ENCODE measurements at regions not wholly inside any gene's neighbourhood (a gene's known extent, or its start where the extent isn't known, plus 50 kb on each side); places are given as distances from the start of the nearest gene placed in this dataset.
A peak's percentile ranks its signal among the peaks of the same experiment; 100 is the strongest.

DNA sequence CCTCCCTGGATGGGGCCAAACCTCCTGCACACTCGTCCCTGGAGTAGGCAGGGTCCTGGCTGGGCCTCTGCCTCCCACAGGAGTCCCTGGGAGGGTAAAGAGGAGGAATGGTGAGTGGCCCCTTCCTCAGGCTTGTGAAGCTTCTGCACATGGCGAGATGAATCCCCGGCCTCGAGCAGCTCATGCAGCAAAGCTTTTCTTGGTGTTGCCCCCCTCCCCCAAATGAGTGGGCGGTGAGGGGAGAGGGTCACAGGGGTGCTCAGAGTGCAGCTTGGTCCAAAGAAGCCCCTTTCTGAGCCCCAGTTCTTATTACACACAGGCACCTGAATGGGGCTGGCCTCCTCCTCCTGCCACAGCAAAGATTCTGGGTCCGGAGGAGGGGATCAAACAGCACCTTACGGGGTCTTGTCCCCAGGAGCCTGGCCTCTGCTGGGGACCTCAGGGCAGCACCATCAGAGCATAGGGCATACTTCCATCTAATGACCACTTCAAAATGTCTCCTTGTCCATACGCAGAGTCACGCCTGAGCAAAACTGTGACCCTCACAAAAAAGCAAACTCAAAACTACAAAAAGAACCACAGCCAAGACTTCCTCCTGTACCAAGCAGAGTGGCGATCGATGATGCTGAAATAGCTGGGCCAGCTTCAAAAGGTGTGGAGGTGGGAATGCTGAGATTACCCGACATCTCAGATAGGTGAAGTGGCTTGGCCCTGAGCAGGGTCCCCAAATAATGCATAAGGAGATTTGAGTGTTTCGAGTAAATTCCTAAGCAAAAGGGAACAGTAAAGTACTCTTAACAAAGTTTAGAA is 148.4 kb upstream of the TWIST2 start:
- Histone ChIP-seq H3K4me3 (no peak overlapping the region), H3K9me3 (ENCODE audit: control insufficient read depth in 4 of 4, insufficient read depth in 3 of 4, low read length in 3 of 4) (no peaks in the 10 kb centered on the region), H3K4me1 (ENCODE audit: control insufficient read depth in 5 of 5, insufficient read depth in 5 of 5, low read length in 5 of 5) (peaks cover 0 to 34% (median 21%) of the 10 kb centered on the region in 5 donors), H3K27me3 (ENCODE audit: control insufficient read depth in 3 of 3, insufficient read depth in 3 of 3, low read length in 2 of 3) (no peaks in the 10 kb centered on the region), H3K36me3 (ENCODE audit: control insufficient read depth in 4 of 4, insufficient read depth in 4 of 4, low read length in 4 of 4) (no peaks in the 10 kb centered on the region), H3K27ac (ENCODE audit: low read depth in 1 of 2, low read length in 1 of 2) (peak overlapping the region in 1 of 2 donors; percentile 19), H3K9ac (ENCODE audit: insufficient read depth in 1 of 2, low read length in 2 of 2) (no peak overlapping the region)
- ATAC-seq (ENCODE audit: insufficient read depth, low FRiP score) (no peak), DNase-seq (no peak)
- 81 to 90% methylated on average over 13 of the region's 13 CpGs for WGBS, 2 donors
- TF ChIP-seq, protein P1, sequence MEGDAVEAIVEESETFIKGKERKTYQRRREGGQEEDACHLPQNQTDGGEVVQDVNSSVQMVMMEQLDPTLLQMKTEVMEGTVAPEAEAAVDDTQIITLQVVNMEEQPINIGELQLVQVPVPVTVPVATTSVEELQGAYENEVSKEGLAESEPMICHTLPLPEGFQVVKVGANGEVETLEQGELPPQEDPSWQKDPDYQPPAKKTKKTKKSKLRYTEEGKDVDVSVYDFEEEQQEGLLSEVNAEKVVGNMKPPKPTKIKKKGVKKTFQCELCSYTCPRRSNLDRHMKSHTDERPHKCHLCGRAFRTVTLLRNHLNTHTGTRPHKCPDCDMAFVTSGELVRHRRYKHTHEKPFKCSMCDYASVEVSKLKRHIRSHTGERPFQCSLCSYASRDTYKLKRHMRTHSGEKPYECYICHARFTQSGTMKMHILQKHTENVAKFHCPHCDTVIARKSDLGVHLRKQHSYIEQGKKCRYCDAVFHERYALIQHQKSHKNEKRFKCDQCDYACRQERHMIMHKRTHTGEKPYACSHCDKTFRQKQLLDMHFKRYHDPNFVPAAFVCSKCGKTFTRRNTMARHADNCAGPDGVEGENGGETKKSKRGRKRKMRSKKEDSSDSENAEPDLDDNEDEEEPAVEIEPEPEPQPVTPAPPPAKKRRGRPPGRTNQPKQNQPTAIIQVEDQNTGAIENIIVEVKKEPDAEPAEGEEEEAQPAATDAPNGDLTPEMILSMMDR (IDR thresholded peaks at IDR 0.05; ENCODE audit: control extremely low read depth, extremely low read depth): no peak

- no peaks in the 10 kb centered on the region for H3K36me3 ChIP-seq (ENCODE audit: control insufficient read depth in 4 of 4, insufficient read depth in 4 of 4, low read length in 4 of 4)
- H3K4me1 ChIP-seq (ENCODE audit: control insufficient read depth in 5 of 5, insufficient read depth in 5 of 5, low read length in 5 of 5): peaks cover 0 to 29% (median 20%) of the 10 kb centered on the region in 5 donors
- ATAC-seq (ENCODE audit: insufficient read depth, low FRiP score) (peak; percentile 78), DNase-seq (peak in 2 of 3 donors; percentile 14 to 41)
- H3K4me3 ChIP-seq: no peak overlapping the region
- no peak overlapping the region for H3K9ac ChIP-seq (ENCODE audit: insufficient read depth in 1 of 2, low read length in 2 of 2)
- 49 to 75% methylated on average over 11 of the region's 11 CpGs for WGBS, 2 donors
- H3K9me3 ChIP-seq (ENCODE audit: control insufficient read depth in 4 of 4, insufficient read depth in 3 of 4, low read length in 3 of 4): no peaks in the 10 kb centered on the region
- no peaks in the 10 kb centered on the region for H3K27me3 ChIP-seq (ENCODE audit: control insufficient read depth in 3 of 3, insufficient read depth in 3 of 3, low read length in 2 of 3)
- TF ChIP-seq, protein P1 (IDR thresholded peaks at IDR 0.05; ENCODE audit: control extremely low read depth, extremely low read depth): no peak
- H3K27ac ChIP-seq (ENCODE audit: low read depth in 1 of 2, low read length in 1 of 2): peak overlapping the region in 1 of 2 donors; percentile 83
These were observed 147.8 kb upstream of the TWIST2 start for GRCh38 chr2:238700117-238700457.

DNA sequence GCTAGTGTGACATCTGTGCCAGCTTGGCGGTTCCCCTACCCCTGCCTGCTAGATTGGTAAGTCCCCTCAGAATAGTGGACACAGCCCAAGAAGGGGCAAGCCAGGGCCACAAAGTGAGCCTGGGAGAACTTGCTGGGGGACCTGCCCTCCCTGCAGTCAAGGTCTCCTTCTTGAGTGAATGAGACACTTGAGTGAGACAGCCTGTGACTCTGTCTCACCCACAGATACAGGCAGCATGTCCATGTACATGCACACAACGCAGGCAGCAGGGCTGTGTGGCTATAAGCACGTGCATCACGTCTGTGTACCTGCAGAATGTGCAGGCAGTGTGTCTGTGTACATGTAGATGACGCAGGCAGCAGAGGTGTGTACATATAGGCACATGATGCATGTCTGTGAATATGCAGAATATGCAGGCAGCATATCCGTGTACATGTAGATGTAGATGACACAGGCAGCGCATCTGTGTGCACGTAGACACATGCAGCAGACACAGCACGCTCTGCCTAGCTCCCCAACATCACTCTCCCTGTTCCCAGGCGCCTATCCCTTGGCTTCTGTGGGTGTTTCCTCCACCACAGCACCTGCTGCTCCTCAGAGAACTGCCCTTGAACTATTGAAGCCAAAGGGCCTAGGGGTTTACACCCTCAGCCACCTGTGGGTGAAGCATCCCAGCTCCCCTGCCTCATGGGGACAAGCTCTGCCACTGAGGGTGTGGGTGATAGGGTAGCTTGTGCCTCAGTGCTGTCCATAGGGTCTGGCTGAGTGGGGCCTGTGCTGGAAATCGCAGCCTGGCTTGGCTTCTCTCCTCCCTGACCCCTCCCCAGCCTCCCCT is 147.2 kb upstream of the TWIST2 start:
- H3K36me3 ChIP-seq (ENCODE audit: control insufficient read depth in 4 of 4, insufficient read depth in 4 of 4, low read length in 4 of 4): no peaks in the 10 kb centered on the region
- H3K4me3 ChIP-seq: no peak overlapping the region
- WGBS, 2 donors: 76 to 88% methylated on average over 11 of the region's 11 CpGs
- no peak for ATAC-seq (ENCODE audit: insufficient read depth, low FRiP score)
- no peak for DNase-seq
- peak overlapping the region in 1 of 2 donors; percentile 83 for H3K27ac ChIP-seq (ENCODE audit: low read depth in 1 of 2, low read length in 1 of 2)
- no peaks in the 10 kb centered on the region for H3K27me3 ChIP-seq (ENCODE audit: control insufficient read depth in 3 of 3, insufficient read depth in 3 of 3, low read length in 2 of 3)
- TF ChIP-seq, protein P1 (IDR thresholded peaks at IDR 0.05; ENCODE audit: control extremely low read depth, extremely low read depth): no peak
- H3K9me3 ChIP-seq (ENCODE audit: control insufficient read depth in 4 of 4, insufficient read depth in 3 of 4, low read length in 3 of 4): no peaks in the 10 kb centered on the region
- no peak overlapping the region for H3K9ac ChIP-seq (ENCODE audit: insufficient read depth in 1 of 2, low read length in 2 of 2)
- H3K4me1 ChIP-seq (ENCODE audit: control insufficient read depth in 5 of 5, insufficient read depth in 5 of 5, low read length in 5 of 5): peaks cover 0 to 24% (median 14%) of the 10 kb centered on the region in 5 donors
